ENCODE measurements at regions not wholly inside any gene's neighbourhood (a gene's known extent, or its start where the extent isn't known, plus 50 kb on each side); places are given as distances from the start of the nearest gene placed in this dataset.

- TF ChIP-seq, protein P1, sequence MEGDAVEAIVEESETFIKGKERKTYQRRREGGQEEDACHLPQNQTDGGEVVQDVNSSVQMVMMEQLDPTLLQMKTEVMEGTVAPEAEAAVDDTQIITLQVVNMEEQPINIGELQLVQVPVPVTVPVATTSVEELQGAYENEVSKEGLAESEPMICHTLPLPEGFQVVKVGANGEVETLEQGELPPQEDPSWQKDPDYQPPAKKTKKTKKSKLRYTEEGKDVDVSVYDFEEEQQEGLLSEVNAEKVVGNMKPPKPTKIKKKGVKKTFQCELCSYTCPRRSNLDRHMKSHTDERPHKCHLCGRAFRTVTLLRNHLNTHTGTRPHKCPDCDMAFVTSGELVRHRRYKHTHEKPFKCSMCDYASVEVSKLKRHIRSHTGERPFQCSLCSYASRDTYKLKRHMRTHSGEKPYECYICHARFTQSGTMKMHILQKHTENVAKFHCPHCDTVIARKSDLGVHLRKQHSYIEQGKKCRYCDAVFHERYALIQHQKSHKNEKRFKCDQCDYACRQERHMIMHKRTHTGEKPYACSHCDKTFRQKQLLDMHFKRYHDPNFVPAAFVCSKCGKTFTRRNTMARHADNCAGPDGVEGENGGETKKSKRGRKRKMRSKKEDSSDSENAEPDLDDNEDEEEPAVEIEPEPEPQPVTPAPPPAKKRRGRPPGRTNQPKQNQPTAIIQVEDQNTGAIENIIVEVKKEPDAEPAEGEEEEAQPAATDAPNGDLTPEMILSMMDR (IDR thresholded peaks at IDR 0.05): no peak
- TF ChIP-seq POLR2A (IDR thresholded peaks at IDR 0.05): no peak
These were observed 355.8 kb downstream of the MCTP2 start for GRCh38 chr15:94587113-94587512.

Data from body of pancreas (tissue), 4 donors.